ENCODE measurements at regions not wholly inside any gene's neighbourhood (a gene's known extent, or its start where the extent isn't known, plus 50 kb on each side); places are given as distances from the start of the nearest gene placed in this dataset.
A peak's percentile ranks its signal among the peaks of the same experiment; 100 is the strongest.

- TF ChIP-seq CTCF (IDR thresholded peaks at IDR 0.05): no peak
Observed at GRCh38 chr20:50376179-50376887, 133.8 kb upstream of the PTPN1 start.

DNA sequence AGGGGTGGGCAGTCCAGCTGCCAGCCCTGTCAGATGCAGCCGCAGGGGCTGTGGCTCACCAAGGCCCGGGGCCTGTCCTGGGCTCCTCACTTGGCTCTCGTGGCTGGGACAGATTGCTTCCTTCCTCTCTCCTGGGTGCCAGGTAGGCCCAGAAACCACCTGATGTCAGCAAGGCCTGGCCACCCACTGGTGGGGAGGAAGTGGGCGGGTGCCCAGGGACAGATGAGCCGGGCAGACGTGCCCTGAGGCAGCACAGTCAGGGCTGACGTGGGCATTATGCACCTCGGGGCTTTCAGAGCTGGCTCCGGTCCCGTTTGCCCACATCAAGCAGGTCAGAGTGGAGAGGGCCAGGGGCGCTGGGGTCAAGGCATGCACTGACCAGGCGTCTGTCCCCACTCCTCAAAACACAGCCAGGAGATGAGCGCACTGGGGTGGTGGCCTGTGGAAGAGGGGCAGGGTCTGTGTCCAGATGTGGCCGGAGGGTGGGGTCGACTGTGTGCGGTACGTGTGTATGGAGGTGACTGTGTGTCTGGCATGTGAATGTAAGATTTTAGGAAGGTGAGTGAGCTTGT lies 133.2 kb upstream of the PTPN1 start:
- no peak for TF ChIP-seq CTCF (IDR thresholded peaks at IDR 0.05)

GRCh38 chr20:50378170-50379000 lies 131.8 kb upstream of the PTPN1 start:
- no peak for TF ChIP-seq CTCF (IDR thresholded peaks at IDR 0.05)

GRCh38 chr20:50379049-50379990 lies 130.9 kb upstream of the PTPN1 start:
- no peak for TF ChIP-seq CTCF (IDR thresholded peaks at IDR 0.05)

DNA sequence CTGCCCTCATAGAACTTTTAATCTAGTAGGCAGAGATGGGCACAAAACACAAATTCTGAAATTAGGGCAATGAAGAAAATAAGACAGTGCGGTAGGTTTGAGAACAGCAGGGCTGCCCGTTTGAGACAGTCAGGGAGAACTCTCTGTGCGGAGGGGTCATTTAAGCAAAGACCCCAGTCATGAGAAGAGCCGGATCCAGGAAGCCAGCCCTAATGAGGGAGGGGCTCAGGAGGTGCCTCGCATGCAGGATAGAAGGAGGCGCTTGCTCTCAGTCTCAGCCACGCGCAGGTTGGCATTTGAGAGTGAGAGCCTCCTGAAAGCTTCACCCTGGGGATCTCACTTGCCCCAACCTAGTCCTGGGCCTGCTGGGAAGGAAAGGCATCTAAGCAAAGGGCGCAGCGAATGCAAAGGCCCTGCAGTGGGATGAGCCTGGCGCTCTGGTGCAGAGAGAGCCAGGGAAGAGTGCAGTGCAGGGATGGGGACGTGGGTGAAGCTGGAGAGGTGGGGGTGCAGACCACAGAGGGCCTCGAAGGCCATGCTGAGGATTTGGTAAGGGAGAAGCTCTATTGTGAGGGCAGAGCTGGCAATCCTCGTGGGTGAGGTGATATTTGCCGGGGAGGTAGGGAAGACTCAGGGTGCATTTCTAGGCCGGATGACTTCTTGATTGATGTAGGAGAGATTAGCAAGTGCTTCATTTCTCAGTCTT lies 130.0 kb upstream of the PTPN1 start:
- no peak for TF ChIP-seq CTCF (IDR thresholded peaks at IDR 0.05)

DNA sequence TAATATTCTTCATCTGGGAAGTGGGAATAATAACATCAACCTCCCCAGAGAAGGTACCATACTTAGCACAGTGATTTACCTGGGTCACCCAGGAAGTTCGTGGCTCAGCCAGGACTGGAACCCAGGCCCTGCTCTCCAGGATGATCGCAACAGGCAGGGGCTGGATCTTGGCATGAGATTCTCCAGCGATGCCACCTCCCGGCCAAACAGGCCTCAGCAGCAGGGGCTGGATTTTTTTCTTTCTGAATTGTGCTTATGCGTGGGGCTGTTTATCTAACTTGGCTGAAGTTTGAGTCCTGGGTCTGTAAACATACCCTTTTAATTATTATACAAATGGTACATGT lies 129.5 kb upstream of the PTPN1 start:
- peak; percentile 60 for TF ChIP-seq CTCF (IDR thresholded peaks at IDR 0.05)

Measured in LNCAP (cell line).